ENCODE measurements at regions not wholly inside any gene's neighbourhood (a gene's known extent, or its start where the extent isn't known, plus 50 kb on each side); places are given as distances from the start of the nearest gene placed in this dataset.

- TF ChIP-seq GATA3 (IDR thresholded peaks at IDR 0.05; ENCODE audit: low read depth, low read length) (no peak), GATA2 (IDR thresholded peaks at IDR 0.05; ENCODE audit: low read depth, low read length) (no peak)
Measured at GRCh38 chr12:45670346-45671065, 59.0 kb upstream of the ARID2 start.

GRCh38 chr12:45671254-45671653, 58.3 kb upstream of the ARID2 start:
- no peak for TF ChIP-seq GATA3 (IDR thresholded peaks at IDR 0.05; ENCODE audit: low read depth, low read length)
- TF ChIP-seq GATA2 (IDR thresholded peaks at IDR 0.05; ENCODE audit: low read depth, low read length): no peak

GRCh38 chr12:45674181-45674977, 55.1 kb upstream of the ARID2 start:
- TF ChIP-seq GATA2 (IDR thresholded peaks at IDR 0.05; ENCODE audit: low read depth, low read length) (no peak), GATA3 (IDR thresholded peaks at IDR 0.05; ENCODE audit: low read depth, low read length) (no peak)

GRCh38 chr12:45675534-45675933, 54.0 kb upstream of the ARID2 start:
- no peak for TF ChIP-seq GATA3 (IDR thresholded peaks at IDR 0.05; ENCODE audit: low read depth, low read length)
- no peak for TF ChIP-seq GATA2 (IDR thresholded peaks at IDR 0.05; ENCODE audit: low read depth, low read length)
